OCI-LY3 (cell line): ENCODE measurements at regions not wholly inside any gene's neighbourhood (a gene's known extent, or its start where the extent isn't known, plus 50 kb on each side); places are given as distances from the start of the nearest gene placed in this dataset.

Source experiments
- H2AFZ ChIP-seq: fragments of 200-600, 300-600 bp; shearing (Covaris generic); 2 replicates; pipeline ENCODE4 v1.6.0; 2014; ENCODE audit warnings: antibody characterized with exemption, low read depth, low read length
- H3K27ac ChIP-seq: fragments of 200-600, 300-600 bp; sonication (generic); 2 replicates; pipeline ENCODE4 v1.5.1; 2014; ENCODE audit warnings: mild to moderate bottlenecking, low read length, moderate library complexity, mixed read lengths
- H3K27me3 ChIP-seq: fragments of 200-600, 300-600 bp; sonication (generic); 2 replicates; pipeline ENCODE4 v1.6.1; 2014; ENCODE audit warnings: low read depth, low read length, mixed read lengths
- H3K36me3 ChIP-seq: fragments of 200-600, 300-600 bp; sonication (generic); replicated peaks from 2 replicates; pipeline ENCODE3; 2014; ENCODE audit warnings: low read depth, low read length, mixed read lengths
- H3K4me1 ChIP-seq: fragments of 300-600, 200-600 bp; sonication (generic); 2 replicates; pipeline ENCODE4 v1.6.1; 2014; ENCODE audit warnings: low read length, mixed read lengths
- H3K4me2 ChIP-seq: fragments of 200-600, 300-600 bp; sonication (generic); 2 replicates; pipeline ENCODE4 v1.6.1; 2014; ENCODE audit warnings: low read length, mixed read lengths
- H3K4me3 ChIP-seq: fragments of 300-600, 200-600 bp; sonication (generic); 2 replicates; pipeline ENCODE4 v1.5.1; 2014; ENCODE audit warnings: antibody characterized with exemption, mild to moderate bottlenecking, low read length, moderate library complexity
- H3K79me2 ChIP-seq: fragments of 300-600, 200-600 bp; shearing (Covaris generic); 2 replicates; pipeline ENCODE4 v1.6.1; 2014; ENCODE audit warnings: mild to moderate bottlenecking, low read length, mixed read lengths
- H3K9ac ChIP-seq: fragments of 300-600, 200-600 bp; shearing (Covaris generic); 2 replicates; pipeline ENCODE4 v1.6.0; 2014; ENCODE audit warnings: mild to moderate bottlenecking, low read length, moderate library complexity
- H3K9me3 ChIP-seq: fragments of 200-600, 300-600 bp; shearing (Covaris generic); 2 replicates; pipeline ENCODE4 v1.6.1; 2014; ENCODE audit warnings: low read length, mixed read lengths; ENCODE audit not compliant: insufficient read depth
- H4K20me1 ChIP-seq: fragments of 200-600, 300-600 bp; sonication (generic); 2 replicates; pipeline ENCODE4 v1.6.1; 2016; ENCODE audit warnings: low read length, mixed read lengths; ENCODE audit not compliant: insufficient read depth
- EZH2phosphoT487 ChIP-seq: fragments of 200-600 bp; shearing (Covaris generic); IDR thresholded peaks from 2 replicates; pipeline ENCODE4 v1.6.1; 2018; ENCODE audit warnings: antibody characterized with exemption, mixed run types, low read depth
- TF ChIP-seq, protein P1 (sequence below): fragments of 200-600, 300-600 bp; sonication (generic); IDR thresholded peaks from 2 replicates; pipeline ENCODE4 v1.5.1; 2014; ENCODE audit warnings: antibody characterized with exemption, low read length, low read depth

DNA sequence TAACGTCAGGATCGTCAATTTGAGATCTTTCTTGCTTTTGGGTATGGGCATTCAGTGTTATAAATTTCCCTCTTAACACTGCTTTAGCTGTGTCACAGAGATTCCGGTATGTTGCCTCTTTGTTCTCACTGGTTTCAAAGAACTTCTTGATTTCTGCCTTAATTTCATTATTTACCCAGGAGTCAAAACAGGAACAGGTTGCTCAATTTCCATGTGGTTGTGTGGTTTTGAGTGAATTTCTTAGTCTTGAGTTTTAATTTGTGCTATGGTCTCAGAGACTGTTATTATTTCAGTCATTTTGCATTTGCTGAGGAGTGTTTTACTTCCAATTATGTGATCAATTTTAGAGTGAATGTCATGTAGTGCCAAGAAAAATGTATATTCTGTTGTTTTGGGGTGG is 153.1 kb downstream of the PCDH17 start:
- H3K36me3 ChIP-seq: no peaks in the 10 kb centered on the region
- no peaks in the 10 kb centered on the region for H3K4me1 ChIP-seq
- H3K27me3 ChIP-seq: no peaks in the 10 kb centered on the region
- H2AFZ ChIP-seq: no peak overlapping the region
- no peak overlapping the region for H3K27ac ChIP-seq
- no peak overlapping the region for H3K9ac ChIP-seq
- TF ChIP-seq, protein P1, sequence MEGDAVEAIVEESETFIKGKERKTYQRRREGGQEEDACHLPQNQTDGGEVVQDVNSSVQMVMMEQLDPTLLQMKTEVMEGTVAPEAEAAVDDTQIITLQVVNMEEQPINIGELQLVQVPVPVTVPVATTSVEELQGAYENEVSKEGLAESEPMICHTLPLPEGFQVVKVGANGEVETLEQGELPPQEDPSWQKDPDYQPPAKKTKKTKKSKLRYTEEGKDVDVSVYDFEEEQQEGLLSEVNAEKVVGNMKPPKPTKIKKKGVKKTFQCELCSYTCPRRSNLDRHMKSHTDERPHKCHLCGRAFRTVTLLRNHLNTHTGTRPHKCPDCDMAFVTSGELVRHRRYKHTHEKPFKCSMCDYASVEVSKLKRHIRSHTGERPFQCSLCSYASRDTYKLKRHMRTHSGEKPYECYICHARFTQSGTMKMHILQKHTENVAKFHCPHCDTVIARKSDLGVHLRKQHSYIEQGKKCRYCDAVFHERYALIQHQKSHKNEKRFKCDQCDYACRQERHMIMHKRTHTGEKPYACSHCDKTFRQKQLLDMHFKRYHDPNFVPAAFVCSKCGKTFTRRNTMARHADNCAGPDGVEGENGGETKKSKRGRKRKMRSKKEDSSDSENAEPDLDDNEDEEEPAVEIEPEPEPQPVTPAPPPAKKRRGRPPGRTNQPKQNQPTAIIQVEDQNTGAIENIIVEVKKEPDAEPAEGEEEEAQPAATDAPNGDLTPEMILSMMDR: no peak
- TF ChIP-seq EZH2phosphoT487: no peak
- no peak overlapping the region for H3K4me2 ChIP-seq
- no peaks in the 10 kb centered on the region for H4K20me1 ChIP-seq
- H3K4me3 ChIP-seq: no peak overlapping the region
- no peaks in the 10 kb centered on the region for H3K9me3 ChIP-seq
- no peaks in the 10 kb centered on the region for H3K79me2 ChIP-seq

DNA sequence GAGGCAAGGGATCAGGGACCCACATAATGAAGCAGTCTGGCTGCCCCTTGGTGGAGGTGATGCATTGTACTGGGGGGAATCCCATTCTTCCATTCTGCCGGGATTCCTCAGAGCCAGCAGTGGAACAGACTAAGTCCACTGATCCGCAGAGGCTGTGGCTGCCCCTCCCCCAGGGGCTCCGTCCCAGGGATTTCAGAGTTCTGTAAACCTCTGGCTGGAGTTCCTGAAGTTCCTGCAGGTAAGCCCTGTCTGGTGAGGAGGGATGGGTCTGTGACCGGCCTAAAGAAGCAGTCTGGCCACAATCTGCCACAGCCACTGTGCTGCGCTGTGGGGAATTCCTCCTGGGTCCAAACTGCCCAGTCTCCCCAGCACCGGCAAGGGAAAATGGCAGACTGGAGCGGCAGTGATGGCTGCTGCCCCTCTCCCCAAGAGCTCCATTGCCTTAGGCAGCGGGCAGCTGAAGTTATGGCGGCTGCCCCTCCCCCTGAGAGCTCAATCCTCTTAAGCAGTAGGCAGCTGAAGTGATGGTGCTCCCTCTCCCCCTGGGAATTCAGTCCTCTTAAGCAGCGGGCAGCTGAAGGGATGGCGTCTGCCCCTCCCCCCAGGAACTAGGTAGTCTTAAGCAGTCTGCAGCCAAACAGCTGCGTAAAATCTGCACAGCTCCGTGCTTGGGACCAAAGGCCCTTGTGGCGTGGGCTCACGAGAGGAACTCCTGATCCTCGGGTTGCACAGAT is 155.7 kb downstream of the PCDH17 start:
- Histone ChIP-seq H3K9ac (no peak overlapping the region), H2AFZ (no peak overlapping the region), H3K79me2 (no peaks in the 10 kb centered on the region), H3K9me3 (no peaks in the 10 kb centered on the region), H3K36me3 (no peaks in the 10 kb centered on the region), H4K20me1 (no peaks in the 10 kb centered on the region), H3K4me1 (no peaks in the 10 kb centered on the region), H3K4me3 (no peak overlapping the region), H3K4me2 (no peak overlapping the region), H3K27ac (no peak overlapping the region), H3K27me3 (no peaks in the 10 kb centered on the region)
- TF ChIP-seq EZH2phosphoT487: no peak
- TF ChIP-seq, protein P1: no peak

GRCh38 chr13:57799624-57800023 is 168.1 kb downstream of the PCDH17 start:
- Histone ChIP-seq H4K20me1 (no peaks in the 10 kb centered on the region), H3K27ac (no peak overlapping the region), H3K4me3 (no peak overlapping the region), H3K36me3 (no peaks in the 10 kb centered on the region), H3K79me2 (no peaks in the 10 kb centered on the region), H3K9ac (no peak overlapping the region), H3K4me1 (no peaks in the 10 kb centered on the region), H3K9me3 (no peaks in the 10 kb centered on the region), H3K4me2 (no peak overlapping the region), H2AFZ (no peak overlapping the region), H3K27me3 (no peaks in the 10 kb centered on the region)
- TF ChIP-seq EZH2phosphoT487: no peak
- TF ChIP-seq, protein P1: no peak

DNA sequence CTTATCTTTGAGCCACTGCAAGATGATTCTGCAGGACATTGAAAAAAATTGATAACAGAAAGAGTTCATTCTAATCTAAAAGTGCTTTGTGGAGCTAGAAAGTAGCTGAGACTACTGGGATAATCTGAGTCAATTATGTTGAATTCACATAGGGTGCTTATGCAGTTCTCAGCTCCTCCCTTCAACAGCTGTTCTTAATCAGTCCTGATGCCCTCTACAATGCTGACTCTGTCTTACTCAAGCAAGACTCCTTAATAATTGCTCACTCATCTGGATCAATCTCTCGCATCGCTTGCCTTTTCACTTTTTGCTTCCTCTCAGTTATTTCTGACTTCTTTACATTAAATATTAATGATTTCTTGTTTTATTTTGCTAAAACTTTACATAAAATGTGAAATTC is 182.1 kb downstream of the PCDH17 start:
- H3K4me3 ChIP-seq: no peak overlapping the region
- no peak overlapping the region for H3K4me2 ChIP-seq
- peaks cover 17% of the 10 kb centered on the region for H3K4me1 ChIP-seq
- no peaks in the 10 kb centered on the region for H3K79me2 ChIP-seq
- no peak for TF ChIP-seq EZH2phosphoT487
- TF ChIP-seq, protein P1: no peak
- H2AFZ ChIP-seq: no peak overlapping the region
- H3K27me3 ChIP-seq: no peaks in the 10 kb centered on the region
- no peaks in the 10 kb centered on the region for H3K36me3 ChIP-seq
- H4K20me1 ChIP-seq: no peaks in the 10 kb centered on the region
- H3K9ac ChIP-seq: no peak overlapping the region
- 0 out of 2 replicates have a peak, but pooled peaks cover 6% of the 10 kb centered on the region for H3K9me3 ChIP-seq
- no peak overlapping the region for H3K27ac ChIP-seq
